GM19372 (cell line): ENCODE measurements at regions not wholly inside any gene's neighbourhood (a gene's known extent, or its start where the extent isn't known, plus 50 kb on each side); places are given as distances from the start of the nearest gene placed in this dataset.
"Not testable (repeated sequence)": the region's sequence is repeated elsewhere in the genome, so short reads cannot be mapped to it uniquely, and the experiment has no call there.

Experiments used
- ATAC-seq: cut with Tn5 transposase; IDR thresholded peaks from one replicate; pipeline ENCODE4 v1.9.1; 2021; ENCODE audit warnings: mild to moderate bottlenecking, low read depth, moderate library complexity; ENCODE audit not compliant: unreplicated experiment

DNA sequence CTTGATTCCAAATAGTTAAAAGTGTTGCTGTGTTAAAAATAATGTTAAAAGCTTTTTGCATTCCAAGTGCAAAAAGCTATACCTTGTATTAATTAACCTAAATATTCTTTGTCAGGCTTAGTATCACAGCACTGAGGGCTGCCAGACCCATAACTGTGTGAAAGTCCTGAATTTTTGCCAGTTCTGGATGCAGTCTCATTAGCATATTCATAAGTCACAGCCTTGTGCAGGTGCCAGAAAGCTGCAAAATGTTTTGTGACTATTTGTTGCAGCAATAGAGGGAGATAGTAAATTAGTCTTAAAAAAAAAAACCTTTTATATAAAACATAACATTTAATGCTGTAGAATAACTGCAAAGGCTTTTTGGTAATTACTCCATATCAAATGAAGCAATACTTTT lies 56.6 kb downstream of the SLITRK1 start:
- ATAC-seq: no peak

DNA sequence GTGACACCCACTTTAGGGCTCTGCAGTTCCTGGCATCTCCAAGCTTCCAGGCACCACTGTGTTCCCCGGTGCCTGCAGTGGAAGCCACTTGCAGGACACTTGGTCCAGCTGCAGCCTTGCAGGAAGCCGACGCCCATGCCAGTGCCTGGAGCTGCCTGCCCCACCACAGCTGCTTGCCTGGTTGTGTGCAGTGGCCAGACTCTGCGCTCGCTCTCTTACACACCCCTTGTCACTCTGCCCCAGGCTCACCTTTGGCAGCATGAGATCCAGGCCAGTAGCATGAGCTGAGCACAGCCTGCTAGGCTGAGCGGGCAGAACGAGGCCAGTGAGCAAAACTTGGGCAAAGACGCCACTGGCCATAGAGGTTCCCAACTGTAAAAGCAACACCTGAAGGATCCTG lies 57.7 kb downstream of the SLITRK1 start:
- no peak for ATAC-seq

DNA sequence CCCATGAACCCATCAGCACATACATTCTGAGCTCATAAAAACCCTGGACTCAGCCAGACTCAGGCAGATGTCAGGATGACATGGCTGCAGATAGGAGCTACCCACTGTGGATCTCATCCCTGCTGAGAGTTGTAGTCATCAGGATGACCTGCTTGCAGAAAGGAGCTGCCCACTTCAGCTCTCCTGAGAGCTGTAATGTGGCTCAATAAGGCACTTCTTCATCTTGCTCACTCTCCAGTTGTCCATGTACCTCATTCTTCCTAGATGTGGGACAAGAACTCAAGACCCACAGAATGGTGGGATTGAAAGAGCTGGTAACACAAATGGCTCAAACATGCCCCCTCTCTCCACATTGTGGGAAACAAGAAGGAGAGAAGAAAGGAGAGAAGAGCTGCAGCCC lies 58.2 kb downstream of the SLITRK1 start:
- ATAC-seq: no peak

DNA sequence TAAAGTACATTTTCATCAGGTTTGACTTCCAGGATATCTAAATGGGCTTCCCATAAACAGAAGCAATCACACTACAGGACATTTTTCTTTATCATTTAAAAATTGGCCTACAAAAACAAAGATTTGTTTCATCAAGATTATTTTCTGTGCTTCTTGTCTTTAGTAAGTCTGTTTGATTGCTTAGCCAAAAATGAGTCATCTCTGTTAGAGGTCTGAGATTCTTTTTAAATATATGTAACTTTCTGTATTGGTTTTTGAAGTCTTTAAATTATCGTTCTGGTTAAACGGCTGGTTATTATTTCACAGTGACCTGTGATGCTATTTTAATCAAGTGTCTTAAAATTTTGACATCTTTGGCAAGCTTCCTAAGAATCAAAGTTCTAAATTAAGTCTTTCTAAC lies 62.7 kb downstream of the SLITRK1 start:
- ATAC-seq: no peak

DNA sequence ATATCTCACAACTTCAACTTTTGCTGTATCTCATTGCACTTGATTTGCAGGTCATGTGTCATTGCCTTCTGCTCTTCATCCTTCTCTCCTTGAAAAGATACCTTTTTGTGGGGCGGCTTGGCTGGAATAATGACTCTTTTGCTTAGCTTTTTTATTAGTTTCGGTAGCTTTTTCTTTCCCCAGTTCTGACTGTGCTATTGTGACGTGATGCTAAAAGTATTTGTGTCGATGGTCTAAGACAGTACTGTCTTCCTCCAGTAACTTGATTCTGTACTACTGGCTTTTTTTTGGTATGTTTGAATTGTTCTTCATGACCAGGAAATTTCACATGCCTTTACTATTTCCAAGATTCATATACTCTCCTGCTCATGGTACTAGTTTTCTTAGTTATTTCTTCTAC lies 63.1 kb downstream of the SLITRK1 start:
- no peak for ATAC-seq

DNA sequence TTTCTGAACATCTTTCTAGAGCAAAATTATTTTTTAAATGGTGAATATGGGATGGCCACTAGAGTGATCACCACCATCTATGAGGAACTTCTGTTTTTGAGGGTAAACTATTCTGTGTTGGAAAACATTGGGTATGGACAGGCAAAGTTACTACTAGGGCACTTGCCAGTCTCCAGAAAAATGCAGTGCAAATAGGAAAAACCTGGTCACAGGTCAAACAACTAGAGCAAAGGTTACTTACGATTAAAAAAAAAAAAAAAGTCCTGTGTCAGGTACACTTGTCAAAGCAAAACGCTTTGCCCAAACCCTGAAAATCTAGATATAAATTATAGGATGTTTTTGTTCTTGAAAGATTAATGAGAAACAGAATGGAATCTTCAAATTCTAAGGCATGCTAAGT lies 66.2 kb downstream of the SLITRK1 start:
- no peak for ATAC-seq

DNA sequence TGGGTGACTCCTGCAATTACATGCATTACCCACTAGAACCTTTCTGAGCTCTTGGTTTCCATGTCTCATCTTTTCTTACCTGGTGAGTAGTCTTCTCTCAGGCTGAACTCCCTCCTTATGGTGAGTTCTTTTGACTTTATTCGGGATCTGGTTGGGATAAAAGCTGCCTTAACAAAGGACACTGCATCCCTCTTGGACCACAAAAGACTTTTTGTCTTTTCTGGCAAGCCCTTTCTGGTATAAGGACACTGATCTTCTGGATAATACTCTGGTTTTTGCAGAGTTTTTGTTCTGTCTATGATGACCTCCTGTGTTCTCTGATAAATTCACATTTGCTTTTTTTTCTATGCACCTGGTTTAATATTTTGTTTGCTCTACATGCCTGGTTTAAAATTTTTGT lies 66.7 kb downstream of the SLITRK1 start:
- ATAC-seq: no peak

DNA sequence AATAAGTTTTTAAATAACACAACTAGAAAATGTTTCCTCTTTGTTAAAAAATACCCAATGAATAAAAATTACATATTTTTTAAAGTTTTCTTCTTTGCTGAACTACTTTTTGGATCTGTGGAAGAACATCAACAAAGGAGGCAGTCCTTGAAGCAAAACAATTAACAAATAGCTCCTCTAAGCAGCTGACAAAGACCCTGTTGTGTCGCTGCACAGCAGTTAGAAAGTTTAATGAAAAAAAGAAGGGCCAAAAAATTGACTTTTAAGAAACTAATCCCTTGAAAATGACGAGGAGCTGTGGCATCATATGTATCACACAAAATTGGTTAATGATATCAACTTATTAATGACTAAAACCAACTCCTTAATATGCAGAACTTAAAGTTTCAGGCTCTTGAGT lies 72.1 kb downstream of the SLITRK1 start:
- no peak for ATAC-seq

DNA sequence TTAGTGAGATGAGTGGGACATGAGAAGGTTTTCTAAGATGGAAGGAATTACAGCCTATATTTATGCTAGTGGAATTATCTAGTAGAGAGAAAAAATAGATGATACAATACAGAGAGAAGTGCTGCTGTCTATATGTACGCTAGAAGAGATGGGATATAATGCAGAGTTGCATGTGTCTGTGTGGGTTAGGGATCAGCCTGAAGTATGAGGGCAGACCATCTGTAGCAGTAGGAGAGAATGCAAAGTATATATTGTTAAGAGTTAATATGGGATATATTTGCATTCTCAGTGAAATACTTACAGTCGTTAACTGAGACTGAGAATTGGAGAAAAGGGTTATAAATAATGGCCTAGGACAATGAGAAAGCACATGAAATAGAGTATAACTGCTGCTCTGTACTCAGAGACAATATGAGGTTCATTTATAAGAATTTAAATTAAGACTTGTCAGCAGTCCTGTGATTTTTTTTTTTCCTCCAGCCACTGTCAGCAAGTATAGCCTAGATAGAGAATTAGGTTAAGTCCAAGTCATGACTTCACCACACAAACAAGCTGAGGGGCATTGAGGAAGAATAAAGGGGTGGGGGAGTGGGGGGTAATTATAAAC lies 77.8 kb downstream of the SLITRK1 start:
- no peak for ATAC-seq

DNA sequence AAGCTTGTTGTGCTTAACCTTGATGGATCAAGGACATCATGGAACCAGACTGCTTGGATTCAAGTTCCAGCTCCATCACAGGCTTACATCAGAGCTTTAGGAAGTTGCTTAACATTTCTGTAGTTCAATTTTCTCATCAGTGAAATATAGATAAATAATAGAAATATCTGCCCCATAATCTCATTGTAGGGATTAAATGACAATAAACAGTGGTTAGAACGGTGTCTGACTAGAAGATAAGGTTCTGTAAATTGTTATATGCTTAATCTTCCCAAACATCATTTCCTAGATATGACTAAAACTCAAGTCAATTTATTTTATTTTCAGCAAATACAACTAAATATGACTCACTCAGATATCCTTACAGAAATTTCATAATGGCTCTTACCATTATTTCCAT lies 83.5 kb downstream of the SLITRK1 start:
- no peak for ATAC-seq

DNA sequence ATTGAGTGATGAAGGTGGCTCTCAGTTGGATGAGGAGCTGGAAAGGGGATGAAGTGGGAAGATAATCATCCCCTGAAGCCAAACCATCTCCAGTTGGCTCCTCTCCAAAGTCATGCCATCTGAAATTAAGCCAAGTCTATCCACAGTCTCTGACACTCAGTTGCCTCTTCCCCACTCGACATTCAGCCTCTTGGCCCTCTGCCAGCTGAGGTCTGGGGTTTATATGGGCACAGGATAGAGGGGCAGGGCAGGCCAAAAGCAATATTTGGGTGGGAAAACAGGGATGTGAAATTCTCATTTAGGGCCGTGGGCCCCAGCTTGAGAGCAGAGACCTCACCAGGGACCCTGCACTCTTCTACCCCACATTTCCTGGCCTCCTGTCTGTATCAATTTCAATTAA lies 85.9 kb downstream of the SLITRK1 start:
- no peak for ATAC-seq

DNA sequence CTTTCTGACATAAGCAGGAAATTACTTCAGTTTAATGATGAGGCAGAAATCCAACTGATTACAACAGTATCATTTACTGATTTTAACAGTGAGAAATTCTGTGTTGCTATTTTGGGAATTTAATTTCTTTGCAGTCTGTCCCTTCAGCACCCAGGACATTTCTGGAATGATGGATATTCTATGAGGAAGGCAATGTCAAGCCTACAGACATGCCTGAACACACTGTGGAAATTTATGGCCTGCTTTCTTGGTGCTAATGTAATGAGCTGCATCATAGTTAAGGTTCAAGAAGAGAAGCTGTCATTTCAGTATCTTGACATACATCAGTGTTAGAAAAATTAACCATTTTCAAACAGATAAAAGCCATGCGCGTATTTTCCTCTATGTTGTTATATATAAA lies 87.7 kb downstream of the SLITRK1 start:
- no peak for ATAC-seq

DNA sequence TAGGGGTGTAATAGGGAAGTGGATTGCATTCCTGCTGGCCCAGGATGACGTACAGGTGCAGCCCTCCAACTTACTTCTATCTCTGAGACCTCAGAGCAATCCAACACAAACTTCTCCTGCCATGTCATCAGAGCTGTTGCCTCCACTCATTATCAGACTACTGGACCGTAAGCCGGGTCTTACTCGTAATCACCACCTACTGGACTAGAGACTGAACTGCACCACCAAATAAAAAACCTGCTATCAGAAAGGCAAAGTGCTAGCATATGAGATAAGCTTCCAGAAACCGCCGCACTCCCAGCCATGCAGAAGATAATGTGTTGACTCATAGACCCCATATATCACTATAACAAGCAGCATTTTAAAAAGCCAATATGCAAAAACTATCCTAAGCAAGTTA lies 102.0 kb downstream of the SLITRK1 start:
- ATAC-seq: no peak

DNA sequence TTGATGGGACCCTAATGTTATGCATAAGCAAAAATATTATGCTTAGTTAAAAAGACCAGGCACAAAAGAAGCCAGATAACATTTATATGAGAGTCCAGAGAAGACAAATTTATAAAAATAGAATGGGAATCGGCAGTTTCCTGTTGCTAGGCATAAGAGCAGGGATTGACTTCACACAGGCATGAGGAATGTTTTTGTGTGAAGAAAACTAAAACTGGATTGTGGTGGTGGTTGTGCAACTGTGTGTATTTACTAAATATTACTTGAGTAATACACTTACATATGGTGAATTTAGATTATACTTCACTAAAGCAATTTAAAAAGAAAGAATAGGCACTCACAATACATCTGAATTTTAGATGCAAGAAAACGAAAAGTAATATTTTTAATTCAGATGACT lies 108.3 kb downstream of the SLITRK1 start:
- ATAC-seq: no peak

DNA sequence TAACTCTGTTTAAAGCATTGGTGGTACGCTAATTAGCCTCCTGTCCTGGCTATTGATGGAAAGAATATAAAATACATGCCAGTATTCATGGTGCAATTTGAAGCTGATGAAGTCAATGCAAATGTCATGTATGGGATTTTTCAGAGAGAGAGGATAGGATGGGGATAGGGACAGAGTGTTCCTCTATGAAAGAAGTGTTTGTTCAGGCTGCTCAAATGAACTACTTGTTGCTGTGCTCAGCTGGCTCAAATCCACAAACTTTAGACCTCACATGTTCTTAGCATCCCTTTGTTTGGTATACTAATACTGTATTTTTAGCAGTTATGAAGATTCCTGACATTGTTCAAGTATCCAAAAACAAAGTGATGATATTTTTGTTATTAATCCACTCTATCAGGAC lies 116.5 kb downstream of the SLITRK1 start:
- ATAC-seq: no peak

DNA sequence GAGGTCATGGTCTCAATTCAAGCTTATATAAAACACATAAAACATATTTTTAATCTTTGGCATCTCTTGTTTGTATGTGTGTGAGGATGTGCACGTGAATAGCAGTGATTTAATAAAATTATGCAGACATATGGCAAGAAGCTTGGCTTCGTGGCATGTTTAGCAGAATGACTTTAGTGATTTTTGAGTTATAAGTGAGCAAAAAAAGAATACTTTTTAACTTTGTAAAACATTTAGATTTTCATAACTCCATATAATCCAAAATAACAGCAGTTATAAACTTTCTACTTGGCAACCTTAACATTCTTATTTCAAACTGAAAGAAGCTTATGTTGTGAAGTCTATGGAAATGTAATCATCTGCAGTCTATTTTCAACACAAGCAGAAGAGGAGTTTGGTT lies 120.6 kb downstream of the SLITRK1 start:
- no peak for ATAC-seq

DNA sequence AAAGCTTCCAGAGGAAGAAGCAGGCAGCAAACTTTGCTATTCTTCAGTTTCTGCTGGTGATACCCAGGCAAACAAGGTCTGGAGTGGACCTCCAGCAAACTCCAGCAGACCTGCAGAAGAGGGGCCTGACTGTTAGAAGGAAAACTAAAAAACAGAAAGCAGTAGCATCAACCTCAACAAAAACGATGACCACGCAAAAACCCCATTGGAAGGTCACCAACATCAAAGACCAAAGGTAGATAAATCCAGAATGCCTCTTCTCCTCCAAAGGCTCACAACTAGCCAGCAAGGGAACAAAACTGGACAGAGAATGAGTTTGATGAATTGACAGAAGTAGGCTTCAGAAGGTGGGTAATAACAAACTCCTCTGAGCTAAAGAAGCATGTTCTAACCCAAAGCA lies 127.1 kb downstream of the SLITRK1 start:
- not testable (repeated sequence) for ATAC-seq

DNA sequence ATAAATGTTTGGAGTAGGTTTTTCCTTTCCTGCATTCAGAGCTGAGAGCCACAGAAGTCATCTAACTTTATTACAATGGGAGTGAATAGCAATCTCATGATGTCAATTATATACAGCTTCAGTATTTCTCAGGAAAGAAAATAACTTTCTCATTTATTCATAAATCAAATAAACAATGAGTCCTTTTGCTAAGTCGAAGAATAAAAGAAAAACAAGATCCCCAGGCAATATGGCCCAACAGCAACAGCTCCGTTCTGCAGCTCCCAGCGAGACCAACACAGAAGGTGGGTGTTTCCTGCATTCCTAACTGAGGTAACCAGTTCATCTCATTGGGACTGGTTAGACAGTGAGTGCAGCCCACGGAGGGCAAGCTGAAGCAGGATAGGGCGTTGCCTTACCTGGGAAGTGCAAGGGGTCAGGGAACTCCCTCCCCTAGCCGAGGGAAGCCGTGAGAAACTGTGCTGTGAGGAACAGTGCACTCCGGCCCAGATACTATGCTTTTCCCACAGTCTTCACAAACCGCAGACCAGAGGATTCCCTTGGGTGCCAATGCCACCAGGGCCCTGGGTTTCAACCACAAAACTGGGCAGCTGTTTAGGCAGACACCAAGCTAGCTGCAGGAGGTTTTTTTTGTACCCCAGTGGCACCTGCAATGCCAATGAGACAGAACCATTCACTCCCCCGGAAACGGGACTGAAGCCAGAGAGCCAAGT lies 128.2 kb downstream of the SLITRK1 start:
- no peak for ATAC-seq

DNA sequence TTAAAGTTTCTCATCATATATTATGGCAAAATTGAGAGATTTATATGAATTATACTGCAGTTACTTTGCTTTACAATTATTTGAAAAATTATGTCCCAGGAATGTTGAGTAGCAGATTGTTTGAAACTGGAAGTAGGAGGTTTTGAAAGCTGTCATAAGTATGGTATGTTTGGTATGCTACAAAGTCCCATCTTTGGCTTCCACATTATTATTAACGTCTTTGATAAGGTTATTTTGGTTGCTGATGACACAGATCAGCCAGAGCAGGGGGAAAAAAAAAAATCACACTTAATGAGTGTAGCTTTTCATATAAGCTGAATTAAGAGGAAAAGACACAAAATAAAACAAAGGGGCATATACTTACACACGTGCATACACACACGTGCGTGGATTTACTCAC lies 130.1 kb downstream of the SLITRK1 start:
- no peak for ATAC-seq

DNA sequence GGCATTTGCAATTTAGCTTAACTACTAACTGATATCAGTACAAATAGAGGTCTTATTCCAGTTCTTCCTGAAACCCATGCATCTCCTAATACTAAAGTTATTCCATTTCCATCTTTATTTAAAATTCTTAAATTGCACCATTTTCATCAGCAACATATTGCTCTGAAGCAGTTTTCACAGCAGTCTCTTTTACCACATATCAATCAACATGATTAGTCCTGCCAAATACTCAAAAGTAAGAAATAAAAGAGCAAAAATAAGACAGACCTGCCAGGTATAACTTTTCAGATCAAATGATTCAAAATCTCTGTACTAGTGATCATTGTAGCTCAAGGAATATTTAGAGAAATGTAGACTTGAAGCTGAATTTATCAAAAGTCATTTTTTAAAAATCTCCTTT lies 141.7 kb downstream of the SLITRK1 start:
- ATAC-seq: no peak

DNA sequence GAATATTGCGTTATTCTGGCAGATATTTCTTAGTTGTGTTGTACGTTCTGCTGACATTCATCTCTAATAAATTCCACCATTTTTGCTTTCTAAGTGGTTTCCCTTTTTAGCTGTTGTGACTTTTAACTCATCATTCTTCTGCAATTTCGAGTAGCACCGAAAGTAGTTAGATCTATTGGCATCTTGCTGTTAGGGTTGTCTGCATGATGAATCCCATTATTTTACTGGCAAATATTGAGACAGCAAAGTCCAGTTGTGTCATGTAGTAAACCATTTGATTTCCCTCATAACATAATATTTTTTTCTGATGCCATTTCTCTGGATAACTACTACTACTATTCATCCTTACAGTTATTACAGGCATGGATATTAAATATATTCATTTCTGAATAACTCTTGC lies 143.9 kb downstream of the SLITRK1 start:
- no peak for ATAC-seq

DNA sequence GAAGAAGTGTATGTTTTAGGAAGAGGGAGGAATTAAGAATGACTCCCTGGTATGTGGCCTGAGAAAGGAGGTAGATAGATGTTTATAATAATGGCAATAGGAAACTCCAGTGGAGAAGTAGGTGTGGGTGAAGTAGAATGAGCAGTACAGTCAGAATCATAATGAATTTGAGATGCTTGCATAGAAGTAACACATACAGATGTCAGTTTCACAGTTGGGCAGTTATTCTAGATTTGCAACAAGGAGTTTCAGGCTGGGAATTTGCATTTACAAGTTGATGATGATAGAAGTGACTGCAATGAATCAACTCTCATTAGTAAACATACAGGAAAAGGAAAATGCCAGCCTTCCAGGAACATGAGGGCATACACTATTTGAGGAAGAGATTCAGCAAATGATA lies 149.0 kb downstream of the SLITRK1 start:
- ATAC-seq: no peak

DNA sequence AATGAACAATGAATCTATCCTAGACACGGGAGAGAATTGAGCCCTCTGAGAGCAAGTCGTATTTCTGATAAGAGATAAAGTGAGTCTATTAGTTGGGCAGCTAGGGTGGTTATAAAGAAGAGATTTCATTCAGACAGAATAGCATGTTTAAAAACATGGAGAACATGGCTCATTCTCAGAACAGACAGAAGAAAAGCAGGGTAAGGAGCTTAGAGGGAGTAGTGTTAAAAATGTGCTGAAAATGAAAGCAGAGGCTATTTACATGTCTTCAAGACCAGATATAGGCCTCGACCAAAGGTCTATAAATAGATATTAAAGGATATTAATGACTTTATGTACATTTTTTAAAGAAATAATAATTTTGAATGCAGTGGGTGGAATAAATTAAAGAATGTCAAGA lies 149.5 kb downstream of the SLITRK1 start:
- ATAC-seq: no peak
